ENCODE measurements at regions not wholly inside any gene's neighbourhood (a gene's known extent, or its start where the extent isn't known, plus 50 kb on each side); places are given as distances from the start of the nearest gene placed in this dataset.

DNA sequence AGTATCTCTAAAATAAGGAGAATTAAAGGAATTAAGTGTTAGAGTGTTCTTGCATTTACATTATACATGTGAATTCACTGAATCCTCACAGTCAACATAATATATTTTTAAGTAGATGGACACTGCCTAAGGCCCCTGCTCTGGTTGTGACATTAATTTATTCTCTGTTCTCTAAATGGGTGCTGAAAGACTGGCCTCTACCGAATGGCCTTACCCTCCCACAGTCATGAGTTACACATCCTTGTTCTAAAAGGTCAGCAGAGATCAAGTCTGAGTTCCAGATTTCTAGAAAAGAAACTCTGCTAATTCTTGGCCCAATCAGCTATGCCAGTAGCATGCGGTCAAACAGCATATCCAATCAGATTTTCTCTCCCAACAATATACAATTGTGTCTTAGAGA lies 193.2 kb downstream of the TM2D1 start (continued):
- TF ChIP-seq, protein P1, sequence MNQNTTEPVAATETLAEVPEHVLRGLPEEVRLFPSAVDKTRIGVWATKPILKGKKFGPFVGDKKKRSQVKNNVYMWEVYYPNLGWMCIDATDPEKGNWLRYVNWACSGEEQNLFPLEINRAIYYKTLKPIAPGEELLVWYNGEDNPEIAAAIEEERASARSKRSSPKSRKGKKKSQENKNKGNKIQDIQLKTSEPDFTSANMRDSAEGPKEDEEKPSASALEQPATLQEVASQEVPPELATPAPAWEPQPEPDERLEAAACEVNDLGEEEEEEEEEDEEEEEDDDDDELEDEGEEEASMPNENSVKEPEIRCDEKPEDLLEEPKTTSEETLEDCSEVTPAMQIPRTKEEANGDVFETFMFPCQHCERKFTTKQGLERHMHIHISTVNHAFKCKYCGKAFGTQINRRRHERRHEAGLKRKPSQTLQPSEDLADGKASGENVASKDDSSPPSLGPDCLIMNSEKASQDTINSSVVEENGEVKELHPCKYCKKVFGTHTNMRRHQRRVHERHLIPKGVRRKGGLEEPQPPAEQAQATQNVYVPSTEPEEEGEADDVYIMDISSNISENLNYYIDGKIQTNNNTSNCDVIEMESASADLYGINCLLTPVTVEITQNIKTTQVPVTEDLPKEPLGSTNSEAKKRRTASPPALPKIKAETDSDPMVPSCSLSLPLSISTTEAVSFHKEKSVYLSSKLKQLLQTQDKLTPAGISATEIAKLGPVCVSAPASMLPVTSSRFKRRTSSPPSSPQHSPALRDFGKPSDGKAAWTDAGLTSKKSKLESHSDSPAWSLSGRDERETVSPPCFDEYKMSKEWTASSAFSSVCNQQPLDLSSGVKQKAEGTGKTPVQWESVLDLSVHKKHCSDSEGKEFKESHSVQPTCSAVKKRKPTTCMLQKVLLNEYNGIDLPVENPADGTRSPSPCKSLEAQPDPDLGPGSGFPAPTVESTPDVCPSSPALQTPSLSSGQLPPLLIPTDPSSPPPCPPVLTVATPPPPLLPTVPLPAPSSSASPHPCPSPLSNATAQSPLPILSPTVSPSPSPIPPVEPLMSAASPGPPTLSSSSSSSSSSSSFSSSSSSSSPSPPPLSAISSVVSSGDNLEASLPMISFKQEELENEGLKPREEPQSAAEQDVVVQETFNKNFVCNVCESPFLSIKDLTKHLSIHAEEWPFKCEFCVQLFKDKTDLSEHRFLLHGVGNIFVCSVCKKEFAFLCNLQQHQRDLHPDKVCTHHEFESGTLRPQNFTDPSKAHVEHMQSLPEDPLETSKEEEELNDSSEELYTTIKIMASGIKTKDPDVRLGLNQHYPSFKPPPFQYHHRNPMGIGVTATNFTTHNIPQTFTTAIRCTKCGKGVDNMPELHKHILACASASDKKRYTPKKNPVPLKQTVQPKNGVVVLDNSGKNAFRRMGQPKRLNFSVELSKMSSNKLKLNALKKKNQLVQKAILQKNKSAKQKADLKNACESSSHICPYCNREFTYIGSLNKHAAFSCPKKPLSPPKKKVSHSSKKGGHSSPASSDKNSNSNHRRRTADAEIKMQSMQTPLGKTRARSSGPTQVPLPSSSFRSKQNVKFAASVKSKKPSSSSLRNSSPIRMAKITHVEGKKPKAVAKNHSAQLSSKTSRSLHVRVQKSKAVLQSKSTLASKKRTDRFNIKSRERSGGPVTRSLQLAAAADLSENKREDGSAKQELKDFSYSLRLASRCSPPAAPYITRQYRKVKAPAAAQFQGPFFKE (tag by site-specific recombination; IDR thresholded peaks at IDR 0.05; ENCODE audit: borderline replicate concordance): no peak
- no peak for TF ChIP-seq ZNF404 (tag by site-specific recombination; IDR thresholded peaks at IDR 0.05)

DNA sequence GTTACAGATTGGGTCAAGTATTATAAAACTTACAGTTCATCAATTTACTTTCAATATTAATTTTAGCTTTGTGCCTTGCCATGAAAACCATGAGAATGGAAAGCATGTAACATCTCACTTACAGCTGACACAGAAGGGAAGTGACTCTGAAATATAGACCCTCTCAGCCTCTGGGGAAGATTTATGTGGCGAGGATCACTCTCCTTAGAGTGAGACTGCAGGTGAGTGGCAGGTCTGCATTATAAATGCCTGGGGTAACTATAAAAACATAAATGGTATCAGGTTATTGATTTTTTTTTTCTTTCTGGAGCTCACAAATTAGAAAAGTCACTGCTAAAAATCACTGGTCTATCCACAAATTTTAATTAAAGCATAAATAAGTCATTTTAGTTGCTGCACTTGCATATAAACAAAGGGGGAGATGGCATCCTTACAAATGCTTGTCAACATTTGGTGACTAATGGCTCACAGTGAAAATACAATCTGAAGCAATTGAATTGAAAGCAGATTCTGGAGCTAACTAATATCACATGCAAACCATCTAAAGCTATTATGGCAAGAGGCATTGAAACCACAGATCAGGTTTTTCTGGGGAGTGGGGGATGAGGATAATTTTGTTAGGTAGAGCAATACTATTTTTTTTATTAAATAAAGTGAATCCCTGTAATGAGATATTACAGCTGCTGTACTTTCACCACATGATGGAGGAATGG lies 200.9 kb downstream of the TM2D1 start:
- Histone ChIP-seq H3K4me3 (ENCODE audit: low read depth, low read length) (no peak overlapping the region), H3K36me3 (ENCODE audit: control insufficient read depth in 2 of 2, insufficient read depth in 1 of 2, low read length in 2 of 2) (no peaks in the 10 kb centered on the region), H3K27ac (ENCODE audit: extremely low read depth, low read depth, low read length) (no peak overlapping the region), H3K4me1 (ENCODE audit: control insufficient read depth, insufficient read depth, low read length) (no peaks in the 10 kb centered on the region), H3K9me3 (ENCODE audit: control insufficient read depth, insufficient read depth, low read depth, low read length) (no peaks in the 10 kb centered on the region)
- CTCF ChIA-PET: interaction anchor here (2.1 kb wide), 1 partner anchor 64 kb away, joined by 6 read pairs; no protein-coding TSS in a partner anchor
- POLR2A ChIA-PET: interaction anchor here (0.9 kb wide), 1 partner anchor 10 kb away, joined by 3 read pairs; no protein-coding TSS in a partner anchor
- TF ChIP-seq ZNF473 (tag by site-specific recombination; IDR thresholded peaks at IDR 0.05) (no peak), ZNF510 (tag by site-specific recombination; IDR thresholded peaks at IDR 0.05; ENCODE audit: insufficient replicate concordance) (peak; percentile 13)

DNA sequence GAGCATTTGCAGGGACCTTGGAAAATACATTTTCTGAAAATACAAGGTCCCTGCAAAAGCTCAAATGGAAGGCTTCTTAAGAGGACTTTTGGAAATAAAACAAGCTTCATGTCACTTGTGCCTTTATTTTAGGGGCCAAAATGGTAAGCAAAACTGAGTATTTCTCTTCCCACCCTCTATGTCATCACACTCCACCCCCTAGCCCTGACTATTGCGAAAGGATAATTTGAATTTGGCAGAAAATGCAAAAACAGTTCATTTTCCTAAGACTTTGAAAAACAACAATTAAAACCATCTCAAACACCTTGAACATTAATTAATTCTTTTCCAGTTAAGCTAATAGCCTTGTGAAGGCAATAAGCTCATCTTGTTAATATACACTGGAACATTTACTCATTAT lies 201.7 kb downstream of the TM2D1 start:
- ChIA-PET POLR2A (interaction anchor here (0.9 kb wide), 1 partner anchor 9 kb away, joined by 3 read pairs; no protein-coding TSS in a partner anchor), CTCF (interaction anchor here (0.6 kb wide), 2 partner anchors 22 to 116 kb away, joined by 3 read pairs; no protein-coding TSS in a partner anchor)
- no peak overlapping the region for H3K27ac ChIP-seq (ENCODE audit: extremely low read depth, low read depth, low read length)
- H3K4me1 ChIP-seq (ENCODE audit: control insufficient read depth, insufficient read depth, low read length): no peaks in the 10 kb centered on the region
- H3K36me3 ChIP-seq (ENCODE audit: control insufficient read depth in 2 of 2, insufficient read depth in 1 of 2, low read length in 2 of 2): no peaks in the 10 kb centered on the region
- H3K4me3 ChIP-seq (ENCODE audit: low read depth, low read length): no peak overlapping the region
- TF ChIP-seq ZNF202 (tag by site-specific recombination; IDR thresholded peaks at IDR 0.05; ENCODE audit: borderline replicate concordance) (no peak), GLIS2 (tag by site-specific recombination; IDR thresholded peaks at IDR 0.05) (no peak), OVOL3 (tag by site-specific recombination; IDR thresholded peaks at IDR 0.05) (no peak), ZSCAN30 (tag by site-specific recombination; IDR thresholded peaks at IDR 0.05) (no peak), GLIS1 (tag by site-specific recombination; IDR thresholded peaks at IDR 0.05) (no peak), ZNF146 (tag by site-specific recombination; IDR thresholded peaks at IDR 0.05) (no peak), ZNF157 (tag by site-specific recombination; IDR thresholded peaks at IDR 0.05) (no peak), KLF16 (tag by site-specific recombination; IDR thresholded peaks at IDR 0.05) (no peak), ZNF677 (tag by site-specific recombination; IDR thresholded peaks at IDR 0.05) (no peak), BCL11A (tag by site-specific recombination; IDR thresholded peaks at IDR 0.05; ENCODE audit: low read depth) (no peak), ZEB2 (tag by site-specific recombination; IDR thresholded peaks at IDR 0.05) (no peak), ZNF140 (tag by site-specific recombination; IDR thresholded peaks at IDR 0.05) (no peak), SETDB1 (IDR thresholded peaks at IDR 0.05; ENCODE audit: insufficient read length, low read length) (no peak), ZNF24 (tag by site-specific recombination; IDR thresholded peaks at IDR 0.05) (no peak)
- TF ChIP-seq, protein P2, sequence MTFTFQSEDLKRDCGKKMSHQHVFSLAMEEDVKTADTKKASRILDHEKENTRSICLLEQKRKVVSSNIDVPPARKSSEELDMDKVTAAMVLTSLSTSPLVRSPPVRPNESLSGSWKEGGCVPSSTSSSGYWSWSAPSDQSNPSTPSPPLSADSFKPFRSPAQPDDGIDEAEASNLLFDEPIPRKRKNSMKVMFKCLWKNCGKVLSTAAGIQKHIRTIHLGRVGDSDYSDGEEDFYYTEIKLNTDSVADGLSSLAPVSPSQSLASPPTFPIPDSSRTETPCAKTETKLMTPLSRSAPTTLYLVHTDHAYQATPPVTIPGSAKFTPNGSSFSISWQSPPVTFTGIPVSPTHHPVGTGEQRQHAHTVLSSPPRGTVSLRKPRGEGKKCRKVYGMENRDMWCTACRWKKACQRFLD (tag by site-specific recombination; IDR thresholded peaks at IDR 0.05): no peak
- TF ChIP-seq, protein P3, sequence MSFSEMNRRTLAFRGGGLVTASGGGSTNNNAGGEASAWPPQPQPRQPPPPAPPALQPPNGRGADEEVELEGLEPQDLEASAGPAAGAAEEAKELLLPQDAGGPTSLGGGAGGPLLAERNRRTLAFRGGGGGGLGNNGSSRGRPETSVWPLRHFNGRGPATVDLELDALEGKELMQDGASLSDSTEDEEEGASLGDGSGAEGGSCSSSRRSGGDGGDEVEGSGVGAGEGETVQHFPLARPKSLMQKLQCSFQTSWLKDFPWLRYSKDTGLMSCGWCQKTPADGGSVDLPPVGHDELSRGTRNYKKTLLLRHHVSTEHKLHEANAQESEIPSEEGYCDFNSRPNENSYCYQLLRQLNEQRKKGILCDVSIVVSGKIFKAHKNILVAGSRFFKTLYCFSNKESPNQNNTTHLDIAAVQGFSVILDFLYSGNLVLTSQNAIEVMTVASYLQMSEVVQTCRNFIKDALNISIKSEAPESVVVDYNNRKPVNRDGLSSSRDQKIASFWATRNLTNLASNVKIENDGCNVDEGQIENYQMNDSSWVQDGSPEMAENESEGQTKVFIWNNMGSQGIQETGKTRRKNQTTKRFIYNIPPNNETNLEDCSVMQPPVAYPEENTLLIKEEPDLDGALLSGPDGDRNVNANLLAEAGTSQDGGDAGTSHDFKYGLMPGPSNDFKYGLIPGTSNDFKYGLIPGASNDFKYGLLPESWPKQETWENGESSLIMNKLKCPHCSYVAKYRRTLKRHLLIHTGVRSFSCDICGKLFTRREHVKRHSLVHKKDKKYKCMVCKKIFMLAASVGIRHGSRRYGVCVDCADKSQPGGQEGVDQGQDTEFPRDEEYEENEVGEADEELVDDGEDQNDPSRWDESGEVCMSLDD (tag by site-specific recombination; IDR thresholded peaks at IDR 0.05): no peak
- H3K9me3 ChIP-seq (ENCODE audit: control insufficient read depth, insufficient read depth, low read depth, low read length): no peaks in the 10 kb centered on the region

Data from HEK293 (cell line).